IMR-90 (cell line): ENCODE measurements at regions not wholly inside any gene's neighbourhood (a gene's known extent, or its start where the extent isn't known, plus 50 kb on each side); places are given as distances from the start of the nearest gene placed in this dataset.

Experiments
- ATAC-seq: fragments of 200-7000 bp; cut with Tn5 transposase; 2 replicates; pipeline ENCODE4 v1.9.1; 2020; ENCODE audit warnings: low read depth, mild to moderate bottlenecking, moderate library complexity
- BruUV-seq: library from RNA; stranded (reverse); fragments of 400-500 nt; replicated peaks from 2 replicates; lab custom pipeline; 2021; lab: Mats Ljungman, UMichigan
- CTCF ChIA-PET: fragments of 300-600 bp; formaldehyde crosslinking; extraction: SDS; loops from one replicate; lab custom pipeline; 2021; ENCODE audit warnings: antibody characterized with exemption; lab: Yijun Ruan, JAX
- POLR2A ChIA-PET: fragments of 300-600 bp; sonication (Branson Sonifier 250); formaldehyde crosslinking; loops from one replicate; lab custom pipeline; 2022; ENCODE audit warnings: antibody characterized with exemption; ENCODE audit not compliant: unreplicated experiment; lab: Charles Lee
- DNase-seq: peaks from one replicate; pipeline ENCODE4 v3.0.0; 2013
- H2AFZ ChIP-seq: replicated peaks from 2 replicates; pipeline ENCODE3; 2013; ENCODE audit warnings: low read length, mild to moderate bottlenecking; ENCODE audit not compliant: poor library complexity
- H2AK5ac ChIP-seq: 2 replicates; pipeline ENCODE4 v1.6.1; 2013; ENCODE audit warnings: low read depth, low read length, inconsistent platforms
- H2AK9ac ChIP-seq: replicated peaks from 2 replicates; pipeline ENCODE3; 2013; ENCODE audit warnings: mild to moderate bottlenecking, low read depth, low read length, moderate library complexity; ENCODE audit not compliant: poor library complexity
- H2BK120ac ChIP-seq: 2 replicates; pipeline ENCODE4 v1.6.1; 2013; ENCODE audit warnings: low read depth, low read length, inconsistent platforms
- H2BK15ac ChIP-seq: 3 replicates; pipeline ENCODE4 v1.6.1; 2013; ENCODE audit warnings: low read depth, low read length, inconsistent platforms
- H2BK20ac ChIP-seq: 2 replicates; pipeline ENCODE4 v1.6.1; 2013; ENCODE audit warnings: low read depth, mild to moderate bottlenecking, inconsistent platforms, low read length, moderate library complexity
- H2BK5ac ChIP-seq: 2 replicates; pipeline ENCODE4 v1.6.1; 2013; ENCODE audit warnings: mild to moderate bottlenecking, low read depth, low read length, inconsistent platforms; ENCODE audit not compliant: poor library complexity, severe bottlenecking
- H3K14ac ChIP-seq: replicated peaks from 2 replicates; pipeline ENCODE4 v1.6.1; 2013; ENCODE audit warnings: low read depth, low read length, inconsistent platforms
- H3K18ac ChIP-seq: 2 replicates; pipeline ENCODE4 v1.6.1; 2013; ENCODE audit warnings: low read depth, low read length, control low read depth
- H3K23ac ChIP-seq: 2 replicates; pipeline ENCODE4 v1.6.1; 2013; ENCODE audit warnings: low read depth, low read length, inconsistent platforms
- H3K27ac ChIP-seq: 2 replicates; pipeline ENCODE4 v1.5.1; 2013; ENCODE audit warnings: mild to moderate bottlenecking, control low read depth, low read length; ENCODE audit not compliant: insufficient read depth
- H3K27me3 ChIP-seq: 2 replicates; pipeline ENCODE4 v1.6.1; 2013; ENCODE audit warnings: low read length; ENCODE audit not compliant: control insufficient read depth, insufficient read depth
- H3K36me3 ChIP-seq: 2 replicates; pipeline ENCODE4 v1.6.1; 2013; ENCODE audit warnings: low read length, mixed read lengths; ENCODE audit not compliant: control insufficient read depth, insufficient read depth
- H3K4ac ChIP-seq: 2 replicates; pipeline ENCODE4 v1.6.1; 2013; ENCODE audit warnings: low read depth, low read length, inconsistent platforms
- H3K4me1 ChIP-seq: 2 replicates; pipeline ENCODE4 v1.6.1; 2013; ENCODE audit warnings: low read length, mixed read lengths; ENCODE audit not compliant: control insufficient read depth, insufficient read depth
- H3K4me2 ChIP-seq: 2 replicates; pipeline ENCODE4 v1.6.1; 2013; ENCODE audit warnings: low read depth, mild to moderate bottlenecking, control low read depth, low read length, moderate library complexity
- H3K4me3 ChIP-seq: 2 replicates; pipeline ENCODE4 v1.5.1; 2013; ENCODE audit warnings: low read depth, mild to moderate bottlenecking, control low read depth, low read length, moderate library complexity; ENCODE audit not compliant: insufficient read depth
- H3K56ac ChIP-seq: 2 replicates; pipeline ENCODE4 v1.6.1; 2013; ENCODE audit warnings: low read length, inconsistent platforms; ENCODE audit not compliant: insufficient read depth; ENCODE audit errors: extremely low read depth
- H3K79me1 ChIP-seq, 2 experiments: 2 replicates each; pipeline ENCODE4 v1.6.1; 2013; ENCODE audit warnings: low read length in 2 of 2, inconsistent platforms in 1 of 2, low read depth in 1 of 2
- H3K9ac ChIP-seq: 2 replicates; pipeline ENCODE4 v1.6.1; 2013; ENCODE audit warnings: low read depth, low read length, control low read depth
- H3K9me1 ChIP-seq: 2 replicates; pipeline ENCODE4 v1.6.1; 2013; ENCODE audit warnings: low read length, inconsistent platforms; ENCODE audit not compliant: insufficient read depth
- H3K9me3 ChIP-seq: 2 replicates; pipeline ENCODE4 v1.6.1; 2013; ENCODE audit warnings: low read length; ENCODE audit not compliant: control insufficient read depth, insufficient read depth
- H4K20me1 ChIP-seq: 2 replicates; pipeline ENCODE4 v1.6.1; 2013; ENCODE audit warnings: low read length, inconsistent platforms; ENCODE audit not compliant: insufficient read depth
- H4K5ac ChIP-seq: 2 replicates; pipeline ENCODE4 v1.6.1; 2013; ENCODE audit warnings: mild to moderate bottlenecking, low read depth, low read length, control low read depth
- H4K8ac ChIP-seq, 2 experiments: 2 replicates each; pipeline ENCODE4 v1.6.1; 2013; ENCODE audit warnings: low read depth in 2 of 2, low read length in 2 of 2, control low read depth in 1 of 2, inconsistent platforms in 1 of 2
- H4K91ac ChIP-seq: 2 replicates; pipeline ENCODE4 v1.6.1; 2013; ENCODE audit warnings: low read depth, low read length, inconsistent platforms; ENCODE audit not compliant: insufficient read depth
- BHLHE40 ChIP-seq: fragments of 150-350 bp; IDR thresholded peaks from 2 replicates; pipeline ENCODE4 v1.6.1; 2016; ENCODE audit warnings: mild to moderate bottlenecking, low read depth, low read length
- CEBPB ChIP-seq: IDR thresholded peaks from 2 replicates; pipeline ENCODE4 v1.6.1; 2012; ENCODE audit warnings: low read depth, low read length, improper control_type of control experiment
- CHD1 ChIP-seq: IDR thresholded peaks from 2 replicates; pipeline ENCODE4 v1.6.1; 2012; ENCODE audit warnings: low read depth, low read length, improper control_type of control experiment
- FOS ChIP-seq: fragments of 150-350 bp; IDR thresholded peaks from 2 replicates; pipeline ENCODE4 v1.6.1; 2016; ENCODE audit warnings: low read depth, low read length
- MAFK ChIP-seq: IDR thresholded peaks from 2 replicates; pipeline ENCODE4 v1.6.1; 2012; ENCODE audit warnings: low read depth, low read length, improper control_type of control experiment
- MAZ ChIP-seq: IDR thresholded peaks from 2 replicates; pipeline ENCODE4 v1.6.1; 2012; ENCODE audit warnings: low read depth, mild to moderate bottlenecking, low read length, improper control_type of control experiment, moderate library complexity, borderline replicate concordance
- MXI1 ChIP-seq: IDR thresholded peaks from 2 replicates; pipeline ENCODE4 v1.6.1; 2012; ENCODE audit warnings: low read depth, mild to moderate bottlenecking, low read length, moderate library complexity, borderline replicate concordance
- NFE2L2 ChIP-seq: fragments of 150-350 bp; IDR thresholded peaks from 2 replicates; pipeline ENCODE4 v1.6.1; 2016; ENCODE audit warnings: low read depth, mild to moderate bottlenecking, low read length
- POLR2A ChIP-seq: IDR thresholded peaks from 2 replicates; pipeline ENCODE4 v1.6.1; 2012; ENCODE audit warnings: mild to moderate bottlenecking, low read depth, low read length
- RAD21 ChIP-seq: IDR thresholded peaks from 2 replicates; pipeline ENCODE4 v1.6.1; 2012; ENCODE audit warnings: low read length, improper control_type of control experiment
- RCOR1 ChIP-seq: IDR thresholded peaks from 2 replicates; pipeline ENCODE4 v1.6.1; 2012; ENCODE audit warnings: mild to moderate bottlenecking, low read length, improper control_type of control experiment; ENCODE audit not compliant: insufficient replicate concordance
- RFX5 ChIP-seq: IDR thresholded peaks from 2 replicates; pipeline ENCODE4 v1.8.0; 2012; ENCODE audit warnings: low read depth, mild to moderate bottlenecking, low read length, moderate library complexity
- SMC3 ChIP-seq: fragments of 150-350 bp; IDR thresholded peaks from 2 replicates; pipeline ENCODE4 v1.6.1; 2016; ENCODE audit warnings: low read depth, mild to moderate bottlenecking, antibody characterized with exemption, low read length, moderate library complexity
- WGBS, 2 experiments: methylation state at CpG; one replicate each; pipeline versions ENCODE4 v1.1.5 to v1.1.7; 2013; ENCODE audit warnings: missing lambda C conversion rate in 2 of 2; ENCODE audit not compliant: insufficient read length in 1 of 2; ENCODE audit errors: extremely low coverage in 2 of 2; 5-methylcytosine and 5-hydroxymethylcytosine counted together
- dilution Hi-C: fragments of 300-500 bp; cut with HindIII; formaldehyde crosslinking; loops from one replicate; pipeline ENCODE4 v1.14.3; 2018; ENCODE audit warnings: low sequenced_read_pairs; ENCODE audit not compliant: unreplicated experiment
- in situ Hi-C: fragments of 300-500 bp; cut with MboI; formaldehyde crosslinking; loops from 3 replicates; pipeline ENCODE4 v1.14.3; 2019; ENCODE audit warnings: low sequenced_read_pairs, inconsistent platforms, mixed read lengths
- intact Hi-C: fragments of 100-400 bp; cut with micrococcal nuclease; formaldehyde crosslinking; loops from 2 replicates; pipeline ENCODE4 v1.10.0; 2022
- TF ChIP-seq, protein P1 (sequence below): fragments of 150-350 bp; IDR thresholded peaks from 2 replicates; pipeline ENCODE4 v1.6.1; 2016; ENCODE audit warnings: low read depth, mild to moderate bottlenecking, low read length, moderate library complexity, borderline replicate concordance
- TF ChIP-seq, protein P2 (sequence below): fragments of 150-350 bp; IDR thresholded peaks from 2 replicates; pipeline ENCODE4 v1.6.1; 2017; ENCODE audit warnings: mild to moderate bottlenecking, antibody characterized with exemption, low read length, low read depth
- TF ChIP-seq, protein P3 (sequence below): conservative IDR thresholded peaks from 2 replicates; pipeline ENCODE4 v1.5.1; 2012; ENCODE audit warnings: mild to moderate bottlenecking, low read depth, low read length, improper control_type of control experiment

DNA sequence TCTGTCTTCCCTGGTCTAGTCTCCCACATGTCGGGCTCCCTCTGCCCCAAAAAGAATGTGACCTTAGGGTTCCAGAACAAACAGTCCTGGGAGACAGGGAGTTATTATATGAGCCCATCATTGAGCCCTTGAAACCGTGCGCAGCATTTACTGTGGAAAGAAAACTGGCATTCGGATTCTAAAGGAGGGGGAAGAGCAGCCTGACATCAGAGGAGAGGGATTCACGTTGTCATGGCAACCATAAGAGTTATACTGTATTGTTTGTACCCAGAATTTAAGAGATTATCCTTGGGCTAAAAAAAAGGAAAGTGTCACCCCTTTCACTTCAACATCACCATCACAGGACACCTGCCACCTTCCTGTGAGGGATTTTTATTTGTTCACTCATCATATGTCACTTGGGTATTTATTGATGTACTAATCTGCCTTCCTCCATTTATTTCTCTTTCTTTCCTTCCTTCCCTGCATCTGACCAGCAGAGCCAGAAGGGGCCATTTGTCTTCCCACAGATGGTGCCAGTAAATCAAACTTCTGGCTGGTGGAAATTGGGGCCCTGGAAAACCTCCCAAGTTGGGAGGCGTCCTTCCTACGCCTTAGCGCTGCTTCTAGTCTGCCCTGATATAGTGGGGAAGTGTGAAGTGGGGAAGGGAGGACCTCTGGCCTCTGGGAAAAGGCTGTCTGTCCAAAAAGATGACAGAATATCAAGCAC, 64.9 kb upstream of the FRMPD3 start:
- ChIA-PET POLR2A (no interaction called here), CTCF (no interaction called here)
- Histone ChIP-seq H2AFZ (no peak overlapping the region), H3K4me3 (no peak overlapping the region), H3K9me3 (no peaks in the 10 kb centered on the region), H4K8ac (no peak overlapping the region), H3K4me2 (no peak overlapping the region), H3K23ac (no peak overlapping the region), H2AK5ac (no peak overlapping the region), H4K91ac (no peak overlapping the region), H3K56ac (no peak overlapping the region), H3K9me1 (no peaks in the 10 kb centered on the region), H3K4ac (no peak overlapping the region), H3K27me3 (peaks cover 14% of the 10 kb centered on the region), H2BK15ac (no peak overlapping the region), H2BK20ac (no peak overlapping the region), H3K36me3 (no peaks in the 10 kb centered on the region), H3K4me1 (no peaks in the 10 kb centered on the region), H4K20me1 (no peaks in the 10 kb centered on the region), H2BK5ac (no peak overlapping the region), H3K18ac (no peak overlapping the region), H3K14ac (no peak overlapping the region), H2AK9ac (no peak overlapping the region), H3K27ac (no peak overlapping the region), H3K9ac (no peak overlapping the region), H2BK120ac (no peak overlapping the region), H3K79me1 (no peaks in the 10 kb centered on the region), H4K5ac (no peak overlapping the region)
- ATAC-seq (no peak), DNase-seq (no peak)
- in situ Hi-C loops: no loop called here
- BruUV-seq: no TSS peak
- 33% methylated on average over 3 of the region's 8 CpGs; no CpG with 5 or more reads in 1 of the 2 experiments for WGBS, 2 experiments
- dilution Hi-C loops: no loop called here
- TF ChIP-seq RCOR1 (no peak), RAD21 (no peak), POLR2A (no peak), MAFK (no peak), CEBPB (no peak), BHLHE40 (no peak), FOS (no peak), CHD1 (no peak), NFE2L2 (no peak), MXI1 (no peak), MAZ (no peak), SMC3 (no peak), RFX5 (no peak)
- TF ChIP-seq, protein P1, sequence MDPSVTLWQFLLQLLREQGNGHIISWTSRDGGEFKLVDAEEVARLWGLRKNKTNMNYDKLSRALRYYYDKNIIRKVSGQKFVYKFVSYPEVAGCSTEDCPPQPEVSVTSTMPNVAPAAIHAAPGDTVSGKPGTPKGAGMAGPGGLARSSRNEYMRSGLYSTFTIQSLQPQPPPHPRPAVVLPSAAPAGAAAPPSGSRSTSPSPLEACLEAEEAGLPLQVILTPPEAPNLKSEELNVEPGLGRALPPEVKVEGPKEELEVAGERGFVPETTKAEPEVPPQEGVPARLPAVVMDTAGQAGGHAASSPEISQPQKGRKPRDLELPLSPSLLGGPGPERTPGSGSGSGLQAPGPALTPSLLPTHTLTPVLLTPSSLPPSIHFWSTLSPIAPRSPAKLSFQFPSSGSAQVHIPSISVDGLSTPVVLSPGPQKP: no peak
- TF ChIP-seq, protein P2, sequence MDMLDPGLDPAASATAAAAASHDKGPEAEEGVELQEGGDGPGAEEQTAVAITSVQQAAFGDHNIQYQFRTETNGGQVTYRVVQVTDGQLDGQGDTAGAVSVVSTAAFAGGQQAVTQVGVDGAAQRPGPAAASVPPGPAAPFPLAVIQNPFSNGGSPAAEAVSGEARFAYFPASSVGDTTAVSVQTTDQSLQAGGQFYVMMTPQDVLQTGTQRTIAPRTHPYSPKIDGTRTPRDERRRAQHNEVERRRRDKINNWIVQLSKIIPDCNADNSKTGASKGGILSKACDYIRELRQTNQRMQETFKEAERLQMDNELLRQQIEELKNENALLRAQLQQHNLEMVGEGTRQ: no peak
- TF ChIP-seq, protein P3, sequence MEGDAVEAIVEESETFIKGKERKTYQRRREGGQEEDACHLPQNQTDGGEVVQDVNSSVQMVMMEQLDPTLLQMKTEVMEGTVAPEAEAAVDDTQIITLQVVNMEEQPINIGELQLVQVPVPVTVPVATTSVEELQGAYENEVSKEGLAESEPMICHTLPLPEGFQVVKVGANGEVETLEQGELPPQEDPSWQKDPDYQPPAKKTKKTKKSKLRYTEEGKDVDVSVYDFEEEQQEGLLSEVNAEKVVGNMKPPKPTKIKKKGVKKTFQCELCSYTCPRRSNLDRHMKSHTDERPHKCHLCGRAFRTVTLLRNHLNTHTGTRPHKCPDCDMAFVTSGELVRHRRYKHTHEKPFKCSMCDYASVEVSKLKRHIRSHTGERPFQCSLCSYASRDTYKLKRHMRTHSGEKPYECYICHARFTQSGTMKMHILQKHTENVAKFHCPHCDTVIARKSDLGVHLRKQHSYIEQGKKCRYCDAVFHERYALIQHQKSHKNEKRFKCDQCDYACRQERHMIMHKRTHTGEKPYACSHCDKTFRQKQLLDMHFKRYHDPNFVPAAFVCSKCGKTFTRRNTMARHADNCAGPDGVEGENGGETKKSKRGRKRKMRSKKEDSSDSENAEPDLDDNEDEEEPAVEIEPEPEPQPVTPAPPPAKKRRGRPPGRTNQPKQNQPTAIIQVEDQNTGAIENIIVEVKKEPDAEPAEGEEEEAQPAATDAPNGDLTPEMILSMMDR: no peak
- intact Hi-C loops: no loop called here
